Fibroblast of the aortic adventitia (primary cell): ENCODE measurements at regions not wholly inside any gene's neighbourhood (a gene's known extent, or its start where the extent isn't known, plus 50 kb on each side); places are given as distances from the start of the nearest gene placed in this dataset.
"Not testable (repeated sequence)": the region's sequence is repeated elsewhere in the genome, so short reads cannot be mapped to it uniquely, and the experiment has no call there.

Experiments
- DNase-seq: peaks from one replicate; pipeline ENCODE4 v3.0.0-alpha.2; 2010; ENCODE audit warnings: low read depth
- H3K4me3 ChIP-seq: 2 replicates; pipeline ENCODE4 v1.5.1; 2011; ENCODE audit warnings: low read depth, mild to moderate bottlenecking, control low read depth, low read length, moderate library complexity
- CTCF ChIP-seq: IDR thresholded peaks from 2 replicates; pipeline ENCODE4 v1.5.1; 2011; ENCODE audit warnings: mild to moderate bottlenecking, low read length, control low read depth, inconsistent platforms; ENCODE audit not compliant: insufficient read depth

DNA sequence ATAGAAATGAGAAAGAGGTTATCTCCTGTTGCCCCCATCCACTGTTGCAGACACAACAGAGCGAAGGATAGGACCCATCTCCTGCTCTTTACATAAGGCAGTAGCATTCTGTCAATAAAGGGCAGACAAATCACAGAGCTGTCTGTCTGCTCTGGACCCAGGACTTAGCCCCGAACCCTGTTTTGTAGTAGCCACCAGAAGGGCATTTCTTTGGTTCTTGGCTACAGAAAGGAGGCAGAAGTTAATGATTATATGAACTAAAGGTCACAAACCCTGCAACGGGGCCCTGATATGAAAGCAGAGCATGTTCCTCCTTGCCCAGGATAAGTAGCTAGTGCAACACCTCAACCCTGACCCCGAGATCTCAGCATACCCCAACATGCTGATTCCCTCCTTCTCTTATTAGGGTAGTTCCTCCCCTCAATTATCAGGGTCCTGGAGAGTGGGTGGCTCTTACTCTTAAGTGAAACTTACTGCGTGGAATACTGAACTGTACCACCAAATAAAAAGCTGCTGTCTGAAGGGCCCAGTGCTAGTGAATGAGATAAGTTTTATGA is 680.4 kb upstream of the SPRY2 start:
- TF ChIP-seq CTCF: no peak
- DNase-seq: no peak
- no peak overlapping the region for H3K4me3 ChIP-seq

- no peak overlapping the region for H3K4me3 ChIP-seq
- no peak for TF ChIP-seq CTCF
- no peak for DNase-seq
These were observed 679.1 kb upstream of the SPRY2 start for GRCh38 chr13:81020010-81020409.

DNA sequence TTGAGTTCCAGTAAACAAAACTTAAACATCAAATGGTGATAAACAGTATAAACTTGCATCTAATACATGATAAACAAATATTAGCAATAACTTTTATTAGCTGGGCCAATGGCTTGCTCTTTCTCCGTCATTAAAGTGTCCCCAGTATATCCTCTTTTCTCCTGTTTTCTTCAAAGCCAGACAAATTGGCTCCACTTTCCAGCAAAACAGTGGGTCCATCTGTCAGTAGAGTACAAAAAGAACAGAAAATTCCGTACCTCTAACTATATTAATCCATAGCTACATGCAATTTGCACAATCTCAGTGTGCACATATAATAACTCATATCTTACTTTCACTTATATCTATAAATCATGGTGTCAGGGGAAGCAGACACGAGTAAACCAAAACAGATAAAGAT is 678.0 kb upstream of the SPRY2 start:
- H3K4me3 ChIP-seq: no peak overlapping the region
- DNase-seq: no peak
- no peak for TF ChIP-seq CTCF

GRCh38 chr13:81017513-81018152 is 676.7 kb upstream of the SPRY2 start:
- peak; percentile 72 for DNase-seq
- TF ChIP-seq CTCF: peak; percentile 44
- no peak overlapping the region for H3K4me3 ChIP-seq

- TF ChIP-seq CTCF: no peak
These were observed 671.1 kb upstream of the SPRY2 start for GRCh38 chr13:81012031-81012430.

DNA sequence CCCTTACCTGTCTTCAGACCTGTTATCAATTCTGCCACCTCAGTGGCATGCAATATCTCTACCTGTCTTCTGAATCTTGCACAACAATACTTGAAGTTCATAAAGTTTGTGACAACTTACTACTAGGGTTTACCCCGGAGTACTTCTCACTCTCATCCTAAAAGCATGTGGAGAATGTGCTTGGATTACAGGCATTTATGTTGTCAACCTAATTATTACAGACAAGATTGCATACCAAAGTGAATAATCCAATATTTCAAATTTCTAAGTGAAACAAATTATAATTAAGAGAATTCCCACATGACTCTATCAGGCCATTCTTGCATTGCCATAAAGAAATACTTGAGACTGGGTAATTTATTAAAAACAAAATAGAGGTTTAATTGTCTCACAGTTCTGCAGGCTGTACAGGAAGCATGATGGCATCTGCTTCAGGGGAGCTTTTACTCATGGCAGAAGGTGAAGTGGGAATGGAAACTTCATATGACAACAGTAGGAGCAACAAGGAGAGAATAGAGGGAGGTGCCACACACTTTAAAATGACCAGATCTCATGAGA is 661.0 kb upstream of the SPRY2 start:
- no peak for DNase-seq
- TF ChIP-seq CTCF: no peak
- H3K4me3 ChIP-seq: no peak overlapping the region

More at GRCh38 chr13:81012031-81012430, 671.1 kb upstream of the SPRY2 start:
- no peak for DNase-seq
- no peak overlapping the region for H3K4me3 ChIP-seq

DNA sequence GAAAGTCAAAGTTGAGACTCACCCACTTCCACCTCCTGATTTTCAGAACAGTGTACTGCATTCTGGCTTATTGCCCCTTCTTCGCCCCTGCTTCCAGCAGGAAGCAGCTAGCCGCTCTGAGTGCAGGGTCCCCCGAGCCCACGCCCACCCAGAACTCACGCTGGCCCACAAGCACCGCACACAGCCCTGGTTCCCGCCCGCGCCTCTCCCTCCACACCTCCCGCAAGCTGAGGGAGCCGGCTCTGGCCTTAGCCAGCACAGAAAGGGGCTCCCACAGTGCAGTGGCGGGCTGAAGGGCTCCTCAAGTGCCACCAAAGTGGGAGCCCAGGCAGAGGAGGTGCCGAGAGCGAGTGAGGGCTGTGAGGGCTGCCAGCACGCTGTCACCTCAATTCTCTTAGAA is 657.7 kb upstream of the SPRY2 start:
- not testable (repeated sequence) for H3K4me3 ChIP-seq, DNase-seq
